PFSK-1 (cell line): ENCODE measurements at regions not wholly inside any gene's neighbourhood (a gene's known extent, or its start where the extent isn't known, plus 50 kb on each side); places are given as distances from the start of the nearest gene placed in this dataset.
A peak's percentile ranks its signal among the peaks of the same experiment; 100 is the strongest.

Experiments used
- FOXP2 ChIP-seq: optimal IDR thresholded peaks from 2 replicates; pipeline ENCODE3; 2011; ENCODE audit warnings: borderline replicate concordance, control low read depth, inconsistent platforms; ENCODE audit not compliant: insufficient read depth; ENCODE audit errors: extremely low read length, extremely low read depth
- POLR2AphosphoS5 ChIP-seq: IDR thresholded peaks from 2 replicates; pipeline ENCODE4 v1.6.1; 2012; ENCODE audit warnings: low read depth, mild to moderate bottlenecking, control low read depth, low read length, moderate library complexity
- REST ChIP-seq, 2 experiments: IDR thresholded peaks; 2 replicates each; pipeline versions ENCODE4 v1.6.1 to v1.8.0; 2011 to 2012; ENCODE audit warnings: low read depth in 2 of 2, low read length in 2 of 2, control low read depth in 1 of 2, inconsistent platforms in 1 of 2, mild to moderate bottlenecking in 1 of 2, moderate library complexity in 1 of 2; ENCODE audit not compliant: insufficient read depth in 1 of 2
- SIN3A ChIP-seq: IDR thresholded peaks from 2 replicates; pipeline ENCODE4 v1.6.1; 2012; ENCODE audit warnings: mild to moderate bottlenecking, low read length, moderate library complexity, borderline replicate concordance; ENCODE audit not compliant: insufficient read depth
- TAF1 ChIP-seq: IDR thresholded peaks from 2 replicates; pipeline ENCODE4 v1.6.1; 2012; ENCODE audit warnings: low read length, control low read depth, borderline replicate concordance; ENCODE audit not compliant: insufficient read depth

DNA sequence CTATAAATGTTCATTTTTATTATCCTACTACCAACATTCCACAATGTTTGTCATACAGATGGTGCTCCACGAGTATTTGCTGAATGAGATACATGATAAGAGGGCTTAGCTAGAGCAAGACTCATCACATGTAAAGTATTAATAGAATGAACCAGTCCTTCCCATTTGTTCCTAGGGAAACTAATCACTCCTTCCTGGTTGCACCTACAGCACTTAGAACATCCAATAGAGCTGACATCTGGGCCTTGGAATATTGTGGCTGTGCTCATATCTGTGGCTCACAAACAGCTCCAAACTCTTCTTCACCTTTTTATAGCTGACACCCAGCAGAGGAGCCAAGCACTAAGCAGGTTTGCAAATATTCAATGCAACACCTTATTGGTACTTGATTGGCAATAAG is 91.9 kb upstream of the C1GALT1 start:
- TF ChIP-seq SIN3A = no peak
- no peak for TF ChIP-seq POLR2AphosphoS5
- TF ChIP-seq FOXP2 = no peak
- no peak for TF ChIP-seq TAF1
- TF ChIP-seq REST (IDR thresholded peaks at IDR 0.05; ENCODE audit: insufficient read depth in 1 of 2, low read depth in 2 of 2, low read length in 2 of 2) = no peak

DNA sequence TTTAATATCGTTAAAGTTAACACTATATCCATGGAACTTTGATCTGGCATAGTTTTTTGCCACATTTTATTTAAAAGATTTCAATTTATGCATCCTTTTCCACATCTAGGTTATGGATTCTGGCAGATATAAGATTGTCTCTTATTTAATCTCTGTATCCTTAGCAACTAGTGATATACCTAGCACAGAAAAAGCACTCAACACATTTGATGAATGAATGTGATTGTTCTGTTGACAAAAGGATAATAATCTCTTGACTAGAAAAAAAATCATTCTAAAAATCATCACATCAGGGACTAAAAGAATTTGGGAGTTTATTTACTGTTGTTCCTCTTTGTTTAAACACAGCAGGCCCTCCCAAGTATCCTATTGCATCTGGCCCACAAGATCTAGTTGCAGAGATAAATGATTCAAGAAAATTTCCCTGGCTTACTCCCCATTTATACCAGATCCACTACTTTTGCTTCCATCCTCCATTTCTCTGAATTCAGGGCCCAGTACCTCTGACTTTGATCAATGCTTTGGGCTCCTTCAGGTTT is 84.0 kb upstream of the C1GALT1 start:
- no peak for TF ChIP-seq FOXP2

GRCh38 chr7:7099584-7100014 is 82.7 kb upstream of the C1GALT1 start:
- TF ChIP-seq SIN3A (no peak), REST (IDR thresholded peaks at IDR 0.05; ENCODE audit: insufficient read depth in 1 of 2, low read depth in 2 of 2, low read length in 2 of 2) (0 out of 4 replicates have a peak, but pooled peaks of 1 of the 2 experiments have one; percentile 11), TAF1 (no peak), POLR2AphosphoS5 (no peak), FOXP2 (peak; percentile 2)

DNA sequence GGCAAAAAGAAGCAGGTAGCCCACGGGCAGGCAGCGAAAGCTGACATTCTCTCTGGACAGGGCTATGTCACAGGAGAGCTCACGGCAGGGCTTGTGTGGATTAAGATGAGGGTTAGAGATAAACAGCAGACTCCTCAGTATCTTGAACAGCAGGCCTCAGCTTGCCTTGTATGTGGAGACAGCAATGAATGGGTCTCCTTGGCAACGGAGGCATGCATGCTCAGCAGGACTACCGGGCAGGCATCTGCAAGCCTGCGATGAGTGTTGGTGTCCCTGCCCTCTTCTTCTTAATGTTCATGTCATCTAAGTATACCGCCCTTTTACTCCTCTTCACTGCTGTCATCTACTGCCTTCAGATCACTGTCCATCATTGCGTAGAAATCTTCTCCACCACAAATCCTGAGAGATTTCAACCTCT is 81.9 kb upstream of the C1GALT1 start:
- no peak for TF ChIP-seq TAF1
- TF ChIP-seq POLR2AphosphoS5 = no peak
- no peak for TF ChIP-seq REST (IDR thresholded peaks at IDR 0.05; ENCODE audit: insufficient read depth in 1 of 2, low read depth in 2 of 2, low read length in 2 of 2)
- no peak for TF ChIP-seq FOXP2

- TF ChIP-seq FOXP2 (no peak), TAF1 (no peak), REST (IDR thresholded peaks at IDR 0.05; ENCODE audit: insufficient read depth in 1 of 2, low read depth in 2 of 2, low read length in 2 of 2) (no peak), SIN3A (no peak), POLR2AphosphoS5 (no peak)
These were observed 79.4 kb upstream of the C1GALT1 start for GRCh38 chr7:7102906-7103305.
